Mesodermal cell (in vitro differentiated cells): ENCODE measurements at regions not wholly inside any gene's neighbourhood (a gene's known extent, or its start where the extent isn't known, plus 50 kb on each side); places are given as distances from the start of the nearest gene placed in this dataset.

Source experiments
- H3K27ac ChIP-seq: 2 replicates; pipeline ENCODE4 v1.7.0; 2013; ENCODE audit warnings: mild to moderate bottlenecking, low read depth, low read length, moderate library complexity; ENCODE audit not compliant: severe bottlenecking
- H3K36me3 ChIP-seq: 2 replicates; pipeline ENCODE4 v1.7.1; 2013; ENCODE audit warnings: mild to moderate bottlenecking, low read length, moderate library complexity; ENCODE audit not compliant: control insufficient read depth, insufficient read depth
- H3K4me1 ChIP-seq: one replicate; pipeline ENCODE4 v1.7.1; 2013; ENCODE audit warnings: mild to moderate bottlenecking, low read length; ENCODE audit not compliant: insufficient read depth, control insufficient read depth, poor library complexity, severe bottlenecking
- H3K4me3 ChIP-seq: 2 replicates; pipeline ENCODE4 v1.7.0; 2013; ENCODE audit warnings: low read length, control low read depth, mild to moderate bottlenecking; ENCODE audit not compliant: insufficient read depth, poor library complexity, severe bottlenecking; ENCODE audit errors: extremely low read depth
- H3K9me3 ChIP-seq: 2 replicates; pipeline ENCODE4 v1.7.1; 2013; ENCODE audit warnings: mild to moderate bottlenecking, low read length, moderate library complexity; ENCODE audit not compliant: control insufficient read depth
- WGBS, 2 experiments: methylation state at CpG; one replicate each; pipeline ENCODE4 v1.1.5; 2013; ENCODE audit warnings: missing lambda C conversion rate in 2 of 2; ENCODE audit not compliant: insufficient coverage in 2 of 2; 5-methylcytosine and 5-hydroxymethylcytosine counted together

GRCh38 chr1:37272626-37273025 is 201.8 kb upstream of the ZC3H12A start:
- 71 to 97% methylated on average over 5 to 7 of the region's 8 CpGs for WGBS, 2 experiments
- Histone ChIP-seq H3K27ac (no peak overlapping the region), H3K9me3 (no peaks in the 10 kb centered on the region), H3K36me3 (no peaks in the 10 kb centered on the region), H3K4me3 (no peak overlapping the region), H3K4me1 (no peaks in the 10 kb centered on the region)

GRCh38 chr1:37274486-37274885 is 199.9 kb upstream of the ZC3H12A start:
- Histone ChIP-seq H3K9me3 (no peaks in the 10 kb centered on the region), H3K36me3 (no peaks in the 10 kb centered on the region), H3K4me3 (no peak overlapping the region), H3K27ac (no peak overlapping the region), H3K4me1 (no peaks in the 10 kb centered on the region)
- WGBS, 2 experiments = 75 to 83% methylated on average over 3 to 5 of the region's 8 CpGs

GRCh38 chr1:37274938-37275631 is 199.3 kb upstream of the ZC3H12A start:
- no peaks in the 10 kb centered on the region for H3K4me1 ChIP-seq
- no peak overlapping the region for H3K27ac ChIP-seq
- peaks cover 3% of the 10 kb centered on the region for H3K9me3 ChIP-seq
- 24 to 54% methylated on average over 2 to 3 of the region's 5 CpGs for WGBS, 2 experiments
- no peaks in the 10 kb centered on the region for H3K36me3 ChIP-seq
- no peak overlapping the region for H3K4me3 ChIP-seq

- no peaks in the 10 kb centered on the region for H3K4me1 ChIP-seq
- 89 to 100% methylated on average over 2 of the region's 2 CpGs for WGBS, 2 experiments
- H3K36me3 ChIP-seq = no peaks in the 10 kb centered on the region
- peaks cover 3% of the 10 kb centered on the region for H3K9me3 ChIP-seq
- no peak overlapping the region for H3K4me3 ChIP-seq
- no peak overlapping the region for H3K27ac ChIP-seq
Observed at GRCh38 chr1:37277366-37277765, 197.0 kb upstream of the ZC3H12A start.

- Histone ChIP-seq H3K4me1 (no peaks in the 10 kb centered on the region), H3K4me3 (no peak overlapping the region), H3K9me3 (peaks cover 3% of the 10 kb centered on the region), H3K36me3 (no peaks in the 10 kb centered on the region), H3K27ac (no peak overlapping the region)
- 59 to 85% methylated on average over 2 to 3 of the region's 3 CpGs for WGBS, 2 experiments
Observed at GRCh38 chr1:37281354-37281753, 193.0 kb upstream of the ZC3H12A start.

GRCh38 chr1:37282764-37283163 is 191.6 kb upstream of the ZC3H12A start:
- no peak overlapping the region for H3K27ac ChIP-seq
- H3K4me3 ChIP-seq = no peak overlapping the region
- H3K4me1 ChIP-seq = no peaks in the 10 kb centered on the region
- H3K9me3 ChIP-seq = peaks cover 3% of the 10 kb centered on the region
- H3K36me3 ChIP-seq = no peaks in the 10 kb centered on the region
- WGBS, 2 experiments = 71 to 78% methylated on average over 4 of the region's 6 CpGs

GRCh38 chr1:37284053-37284452 is 190.3 kb upstream of the ZC3H12A start:
- no peaks in the 10 kb centered on the region for H3K36me3 ChIP-seq
- H3K4me3 ChIP-seq = no peak overlapping the region
- no peak overlapping the region for H3K27ac ChIP-seq
- H3K9me3 ChIP-seq = peaks cover 3% of the 10 kb centered on the region
- H3K4me1 ChIP-seq = no peaks in the 10 kb centered on the region
- WGBS, 2 experiments = 69 to 88% methylated on average over 2 of the region's 4 CpGs

GRCh38 chr1:37286881-37287280 is 187.5 kb upstream of the ZC3H12A start:
- Histone ChIP-seq H3K9me3 (no peaks in the 10 kb centered on the region), H3K27ac (no peak overlapping the region), H3K4me3 (no peak overlapping the region), H3K4me1 (no peaks in the 10 kb centered on the region), H3K36me3 (no peaks in the 10 kb centered on the region)
- 91 to 97% methylated on average over 2 to 3 of the region's 4 CpGs for WGBS, 2 experiments

- WGBS, 2 experiments = 94% methylated on average over 2 of the region's 3 CpGs; no CpG with 5 or more reads in 1 of the 2 experiments
- H3K4me3 ChIP-seq = no peak overlapping the region
- no peak overlapping the region for H3K27ac ChIP-seq
- H3K4me1 ChIP-seq = no peaks in the 10 kb centered on the region
- H3K9me3 ChIP-seq = no peaks in the 10 kb centered on the region
- no peaks in the 10 kb centered on the region for H3K36me3 ChIP-seq
Observed at GRCh38 chr1:37288900-37289299, 185.5 kb upstream of the ZC3H12A start.

- Histone ChIP-seq H3K4me3 (no peak overlapping the region), H3K27ac (no peak overlapping the region), H3K9me3 (no peaks in the 10 kb centered on the region), H3K4me1 (no peaks in the 10 kb centered on the region), H3K36me3 (no peaks in the 10 kb centered on the region)
- WGBS, 2 experiments = 74 to 91% methylated on average over 1 to 4 of the region's 4 CpGs
Observed at GRCh38 chr1:37290718-37291117, 183.7 kb upstream of the ZC3H12A start.

- Histone ChIP-seq H3K4me1 (no peaks in the 10 kb centered on the region), H3K27ac (no peak overlapping the region), H3K9me3 (no peaks in the 10 kb centered on the region), H3K36me3 (no peaks in the 10 kb centered on the region), H3K4me3 (no peak overlapping the region)
- WGBS, 2 experiments = 78 to 80% methylated on average over 9 of the region's 9 CpGs
Observed at GRCh38 chr1:37292789-37293188, 181.6 kb upstream of the ZC3H12A start.
